ENCODE measurements at regions not wholly inside any gene's neighbourhood (a gene's known extent, or its start where the extent isn't known, plus 50 kb on each side); places are given as distances from the start of the nearest gene placed in this dataset.

GRCh38 chr3:118097660-118098059 is 937.0 kb downstream of the IGSF11 start:
- TF ChIP-seq CTCF (IDR thresholded peaks at IDR 0.05 in 8 of 11, conservative IDR thresholded peaks at IDR 0.05 in 3 of 11): no peak
- no peak for TF ChIP-seq POLR2A (IDR thresholded peaks at IDR 0.05)

Measured in spleen (tissue), 7 donors.